GM12878 (cell line): ENCODE measurements at regions not wholly inside any gene's neighbourhood (a gene's known extent, or its start where the extent isn't known, plus 50 kb on each side); places are given as distances from the start of the nearest gene placed in this dataset.
"Not testable (repeated sequence)": the region's sequence is repeated elsewhere in the genome, so short reads cannot be mapped to it uniquely, and the experiment has no call there.

Experiments
- CTCF ChIP-seq, 3 experiments: IDR thresholded peaks in 2 of 3; conservative IDR thresholded peaks in 1 of 3; 2 replicates each; pipeline ENCODE4 v1.5.1; 2011; ENCODE audit warnings: low read depth in 3 of 3, low read length in 3 of 3, mild to moderate bottlenecking in 3 of 3, control low read depth in 2 of 3, moderate library complexity in 2 of 3, inconsistent platforms in 1 of 3, mixed read lengths in 1 of 3; ENCODE audit not compliant: control insufficient read depth in 2 of 3, insufficient read depth in 1 of 3; ENCODE audit errors: extremely low read depth in 1 of 3
- ETV6 ChIP-seq, 2 experiments: fragments of 450-650 bp in 1 of 2; IDR thresholded peaks in 1 of 2; conservative IDR thresholded peaks in 1 of 2; 2 replicates each; pipeline ENCODE4 v1.6.1; 2014; ENCODE audit warnings: antibody characterized with exemption in 1 of 2, borderline replicate concordance in 1 of 2, low read depth in 1 of 2, mild to moderate bottlenecking in 1 of 2, moderate library complexity in 1 of 2
- EZH2 ChIP-seq: IDR thresholded peaks from 2 replicates; pipeline ENCODE4 v1.6.1; 2012; ENCODE audit warnings: low read depth, mild to moderate bottlenecking, control low read depth, inconsistent platforms, low read length, borderline replicate concordance; ENCODE audit not compliant: control insufficient read depth
- SIN3A ChIP-seq: IDR thresholded peaks from 2 replicates; pipeline ENCODE4 v1.6.1; 2012; ENCODE audit warnings: low read depth, low read length, improper control_type of control experiment
- SRF ChIP-seq, 2 experiments: IDR thresholded peaks; 2 replicates each; pipeline ENCODE4 v1.6.1; 2011; ENCODE audit warnings: low read depth in 2 of 2, low read length in 2 of 2, mild to moderate bottlenecking in 1 of 2, moderate library complexity in 1 of 2

DNA sequence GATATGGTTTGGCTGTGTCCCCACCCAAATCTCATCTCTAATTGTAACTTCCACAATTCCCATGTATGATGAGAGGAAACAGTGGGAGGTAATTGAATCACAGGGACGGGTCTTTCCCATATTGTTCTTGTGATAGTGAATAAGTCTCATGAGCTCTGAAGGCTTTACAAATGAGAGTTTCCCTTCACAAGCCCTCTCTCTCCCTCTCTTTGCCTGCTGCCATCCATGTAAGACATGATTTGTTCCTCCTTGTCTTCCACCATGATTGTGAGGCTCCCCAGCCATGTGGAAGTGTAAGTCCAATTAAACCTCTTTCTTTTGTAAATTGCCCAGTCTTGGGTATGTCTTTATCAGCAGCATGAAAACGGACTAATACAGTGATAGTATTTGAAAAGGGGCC lies 85.4 kb upstream of the ICA1 start:
- not testable (repeated sequence) for TF ChIP-seq CTCF (IDR thresholded peaks at IDR 0.05 in 2 of 3, conservative IDR thresholded peaks at IDR 0.05 in 1 of 3; ENCODE audit: control insufficient read depth in 2 of 3, extremely low read depth in 1 of 3, insufficient read depth in 1 of 3, low read depth in 3 of 3, low read length in 3 of 3); SRF (IDR thresholded peaks at IDR 0.05; ENCODE audit: low read depth in 2 of 2, low read length in 2 of 2); SIN3A; EZH2; ETV6 (conservative IDR thresholded peaks at IDR 0.05 in 1 of 2, IDR thresholded peaks at IDR 0.05 in 1 of 2; ENCODE audit: borderline replicate concordance in 1 of 2, low read depth in 1 of 2)
